DMS153 treated with DMSO at 0.1 percent for 48 hours (cell line): ENCODE measurements at regions not wholly inside any gene's neighbourhood (a gene's known extent, or its start where the extent isn't known, plus 50 kb on each side); places are given as distances from the start of the nearest gene placed in this dataset.
"Not testable (repeated sequence)": the region's sequence is repeated elsewhere in the genome, so short reads cannot be mapped to it uniquely, and the experiment has no call there.

ENCODE experiments used
- DNase-seq: peaks from one replicate; lab custom pipeline; 2025; ENCODE audit not compliant: unreplicated experiment; lab: John Stamatoyannopoulos, UW

- no peak for DNase-seq
Observed at GRCh38 chr10:78207216-78207615, 173.6 kb downstream of the RPS24 start.

- DNase-seq: no peak
Observed at GRCh38 chr10:78207776-78208175, 174.1 kb downstream of the RPS24 start.

GRCh38 chr10:78209970-78210369 is 176.3 kb downstream of the RPS24 start:
- no peak for DNase-seq

- no peak for DNase-seq
Observed at GRCh38 chr10:78210548-78210947, 176.9 kb downstream of the RPS24 start.

- DNase-seq: no peak
Observed at GRCh38 chr10:78210976-78211375, 177.3 kb downstream of the RPS24 start.

- DNase-seq: peak; percentile 30
Observed at GRCh38 chr10:78211561-78212051, 177.9 kb downstream of the RPS24 start.

GRCh38 chr10:78212060-78212785 is 178.6 kb downstream of the RPS24 start:
- DNase-seq: peak; percentile 43

GRCh38 chr10:78212786-78213175 is 179.1 kb downstream of the RPS24 start:
- DNase-seq: no peak

- DNase-seq: no peak
Observed at GRCh38 chr10:78214955-78215354, 181.3 kb downstream of the RPS24 start.

GRCh38 chr10:78215645-78216044 is 182.0 kb downstream of the RPS24 start:
- no peak for DNase-seq

GRCh38 chr10:78217336-78217735 is 183.7 kb downstream of the RPS24 start:
- DNase-seq: no peak

- peak; percentile 66 for DNase-seq
Observed at GRCh38 chr10:78218798-78219490, 185.3 kb downstream of the RPS24 start.

GRCh38 chr10:78219568-78219967 is 185.9 kb downstream of the RPS24 start:
- not testable (repeated sequence) for DNase-seq

- DNase-seq: no peak
Observed at GRCh38 chr10:78220781-78221180, 187.1 kb downstream of the RPS24 start.

- peak; percentile 36 for DNase-seq
Observed at GRCh38 chr10:78222096-78222790, 188.6 kb downstream of the RPS24 start.

- DNase-seq: no peak
Observed at GRCh38 chr10:78223088-78223487, 189.4 kb downstream of the RPS24 start.

- DNase-seq: no peak
Observed at GRCh38 chr10:78224602-78225001, 190.9 kb downstream of the RPS24 start.

GRCh38 chr10:78225594-78225993 is 191.9 kb downstream of the RPS24 start:
- DNase-seq: no peak

GRCh38 chr10:78229489-78229888 is 195.8 kb downstream of the RPS24 start:
- DNase-seq: no peak

GRCh38 chr10:78229950-78230675 is 196.4 kb downstream of the RPS24 start:
- no peak for DNase-seq

GRCh38 chr10:78231327-78231726 is 197.7 kb downstream of the RPS24 start:
- no peak for DNase-seq
